Osteocyte (in vitro differentiated cells): ENCODE measurements at regions not wholly inside any gene's neighbourhood (a gene's known extent, or its start where the extent isn't known, plus 50 kb on each side); places are given as distances from the start of the nearest gene placed in this dataset.

ENCODE experiments used
- DNase-seq: peaks from one replicate; pipeline ENCODE4 v3.0.0; 2021; ENCODE audit warnings: mixed read lengths; ENCODE audit not compliant: unreplicated experiment; ENCODE audit errors: extremely low spot score
- H3K27ac Mint-ChIP-seq: one replicate; pipeline ENCODE4 v1.8.0; 2021; ENCODE audit warnings: mild to moderate bottlenecking, mixed read lengths; ENCODE audit not compliant: unreplicated experiment
- H3K27me3 Mint-ChIP-seq: one replicate; pipeline ENCODE4 v1.8.0; 2021; ENCODE audit warnings: mixed read lengths; ENCODE audit not compliant: unreplicated experiment
- H3K36me3 Mint-ChIP-seq: one replicate; pipeline ENCODE4 v1.8.0; 2021; ENCODE audit warnings: mixed read lengths; ENCODE audit not compliant: unreplicated experiment
- H3K4me1 Mint-ChIP-seq: one replicate; pipeline ENCODE4 v1.8.0; 2021; ENCODE audit warnings: mixed read lengths; ENCODE audit not compliant: unreplicated experiment
- H3K4me3 Mint-ChIP-seq: one replicate; pipeline ENCODE4 v1.8.0; 2021; ENCODE audit warnings: mild to moderate bottlenecking, moderate library complexity, mixed read lengths; ENCODE audit not compliant: unreplicated experiment
- H3K9me3 Mint-ChIP-seq: one replicate; pipeline ENCODE4 v1.8.0; 2021; ENCODE audit warnings: mixed read lengths; ENCODE audit not compliant: unreplicated experiment
- TF ChIP-seq, protein P1 (sequence below): fragments of 200-600 bp; sonication (generic); IDR thresholded peaks from 2 replicates; pipeline ENCODE4 v1.5.0; 2021; ENCODE audit warnings: antibody characterized with exemption, mild to moderate bottlenecking, moderate library complexity

DNA sequence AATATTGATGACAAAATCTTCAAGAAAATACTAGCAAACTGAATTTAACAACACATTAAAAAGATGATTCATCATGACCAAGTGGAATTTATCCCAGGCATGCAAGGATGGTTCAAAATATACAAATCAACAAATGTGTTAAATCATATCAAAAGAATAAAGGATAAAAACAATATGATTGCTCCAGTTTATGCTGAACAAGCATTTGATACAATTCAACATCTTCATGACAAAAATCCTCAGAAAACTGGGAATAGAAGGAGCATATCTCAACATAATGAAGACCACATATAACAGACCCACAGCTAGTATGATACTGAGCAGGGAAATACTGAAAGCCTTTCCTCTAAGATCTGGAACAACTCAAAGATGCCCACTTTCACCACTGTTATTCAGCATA, 352.3 kb downstream of the PYDC2 start:
- Mint-ChIP-seq H3K36me3 (no peaks in the 10 kb centered on the region), H3K27ac (no peak overlapping the region), H3K9me3 (peaks cover 39% of the 10 kb centered on the region), H3K4me1 (no peaks in the 10 kb centered on the region), H3K27me3 (no peaks in the 10 kb centered on the region), H3K4me3 (no peak overlapping the region)
- TF ChIP-seq, protein P1, sequence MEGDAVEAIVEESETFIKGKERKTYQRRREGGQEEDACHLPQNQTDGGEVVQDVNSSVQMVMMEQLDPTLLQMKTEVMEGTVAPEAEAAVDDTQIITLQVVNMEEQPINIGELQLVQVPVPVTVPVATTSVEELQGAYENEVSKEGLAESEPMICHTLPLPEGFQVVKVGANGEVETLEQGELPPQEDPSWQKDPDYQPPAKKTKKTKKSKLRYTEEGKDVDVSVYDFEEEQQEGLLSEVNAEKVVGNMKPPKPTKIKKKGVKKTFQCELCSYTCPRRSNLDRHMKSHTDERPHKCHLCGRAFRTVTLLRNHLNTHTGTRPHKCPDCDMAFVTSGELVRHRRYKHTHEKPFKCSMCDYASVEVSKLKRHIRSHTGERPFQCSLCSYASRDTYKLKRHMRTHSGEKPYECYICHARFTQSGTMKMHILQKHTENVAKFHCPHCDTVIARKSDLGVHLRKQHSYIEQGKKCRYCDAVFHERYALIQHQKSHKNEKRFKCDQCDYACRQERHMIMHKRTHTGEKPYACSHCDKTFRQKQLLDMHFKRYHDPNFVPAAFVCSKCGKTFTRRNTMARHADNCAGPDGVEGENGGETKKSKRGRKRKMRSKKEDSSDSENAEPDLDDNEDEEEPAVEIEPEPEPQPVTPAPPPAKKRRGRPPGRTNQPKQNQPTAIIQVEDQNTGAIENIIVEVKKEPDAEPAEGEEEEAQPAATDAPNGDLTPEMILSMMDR: no peak
- no peak for DNase-seq

DNA sequence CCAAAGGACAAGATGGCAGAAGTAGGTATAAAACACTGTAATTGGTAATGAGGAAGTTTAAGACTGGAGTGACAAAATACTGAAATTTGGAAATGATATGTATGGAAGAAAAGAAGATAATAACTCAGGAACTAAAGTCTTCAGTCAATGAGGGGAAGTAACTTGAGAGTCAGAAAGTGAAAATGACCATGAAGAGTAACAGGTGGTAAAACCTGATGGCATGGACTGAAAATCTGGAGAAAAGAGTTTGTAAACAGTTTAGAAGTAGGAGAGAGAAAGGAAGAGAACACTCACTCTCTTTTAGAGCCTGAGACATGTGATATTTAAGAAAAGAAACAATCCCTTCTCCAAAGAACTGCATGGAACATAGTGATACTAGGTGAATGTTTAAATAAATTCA, 387.9 kb downstream of the PYDC2 start:
- TF ChIP-seq, protein P1: no peak
- Mint-ChIP-seq H3K4me3 (no peak overlapping the region), H3K36me3 (no peaks in the 10 kb centered on the region), H3K27ac (no peak overlapping the region), H3K27me3 (no peaks in the 10 kb centered on the region), H3K9me3 (no peaks in the 10 kb centered on the region), H3K4me1 (no peaks in the 10 kb centered on the region)
- no peak for DNase-seq

DNA sequence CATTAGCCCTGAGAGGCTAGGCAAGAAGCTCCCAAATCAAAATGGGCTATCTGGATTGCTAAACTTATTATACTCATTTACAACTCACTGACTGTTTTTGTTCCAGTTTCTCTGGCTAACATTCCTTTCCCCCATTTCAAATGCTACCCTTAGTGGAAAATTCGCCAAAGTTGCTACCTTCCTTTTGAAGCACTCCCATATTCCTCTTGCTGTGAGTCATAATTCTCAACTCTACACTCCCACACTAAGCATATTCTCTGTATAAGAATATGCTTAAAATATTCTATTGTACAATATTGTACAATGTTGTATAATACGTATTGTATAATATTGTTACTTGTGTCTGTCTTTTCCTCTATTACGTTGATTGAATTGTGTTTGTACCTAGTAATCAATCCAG, 398.6 kb downstream of the PYDC2 start:
- TF ChIP-seq, protein P1: no peak
- DNase-seq: no peak
- Mint-ChIP-seq H3K4me1 (no peaks in the 10 kb centered on the region), H3K27ac (no peak overlapping the region), H3K4me3 (no peak overlapping the region), H3K27me3 (no peaks in the 10 kb centered on the region), H3K36me3 (no peaks in the 10 kb centered on the region), H3K9me3 (peaks cover under 1% of the 10 kb centered on the region)

DNA sequence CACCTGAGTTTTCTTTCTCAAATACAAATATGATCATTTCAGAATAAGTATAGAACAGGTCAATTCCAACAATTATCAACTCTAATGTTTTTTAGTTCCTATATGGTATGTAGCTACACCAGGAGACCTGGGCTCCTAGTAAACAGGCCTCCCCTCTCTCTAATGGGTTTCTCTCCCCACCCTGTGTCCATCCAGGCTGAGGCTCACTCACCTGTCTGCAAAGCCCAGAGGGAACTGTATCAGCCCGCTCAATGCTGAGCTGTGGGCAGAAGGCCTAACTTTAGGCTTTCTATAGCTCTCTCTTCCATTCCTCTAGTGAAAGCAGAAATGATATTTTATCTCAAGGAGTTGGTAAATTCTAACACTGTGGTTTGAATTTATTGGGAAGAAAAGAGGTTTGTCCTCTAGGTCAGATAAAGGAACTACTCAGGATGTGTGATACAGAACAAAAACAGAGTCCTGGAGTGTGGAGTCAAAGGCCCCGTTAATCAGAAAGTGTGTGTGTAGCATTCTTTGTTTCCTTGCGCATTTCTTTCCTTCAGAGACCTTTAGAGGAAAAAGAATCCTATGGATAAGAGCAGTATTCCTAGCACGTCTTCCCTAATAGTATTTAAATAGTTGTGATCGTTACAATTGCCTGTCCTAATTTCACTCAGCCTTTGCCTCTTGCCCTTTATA, 408.9 kb downstream of the PYDC2 start:
- H3K4me1 Mint-ChIP-seq: no peaks in the 10 kb centered on the region
- DNase-seq: no peak
- H3K9me3 Mint-ChIP-seq: peaks cover 4% of the 10 kb centered on the region
- H3K27ac Mint-ChIP-seq: no peak overlapping the region
- H3K36me3 Mint-ChIP-seq: no peaks in the 10 kb centered on the region
- H3K4me3 Mint-ChIP-seq: no peak overlapping the region
- peaks cover 13% of the 10 kb centered on the region for H3K27me3 Mint-ChIP-seq
- TF ChIP-seq, protein P1: no peak

DNA sequence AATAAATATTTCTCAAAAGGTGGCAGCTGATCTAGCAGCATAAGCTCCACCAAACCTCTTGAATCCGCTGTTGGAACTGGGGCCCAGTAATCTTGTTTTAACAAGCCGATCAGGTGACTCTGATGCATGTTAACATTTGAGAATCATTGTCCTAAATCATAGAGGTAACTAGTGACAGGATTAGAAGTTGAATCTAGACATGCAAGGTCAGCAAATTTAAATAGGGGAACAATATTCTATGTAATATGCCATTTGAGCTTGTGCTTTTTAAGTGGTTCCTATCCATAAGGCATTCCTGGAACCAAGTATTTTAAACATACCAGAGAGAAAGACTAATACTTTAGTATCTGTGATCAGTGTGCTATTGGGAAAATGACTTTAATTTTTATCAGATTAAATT, 412.8 kb downstream of the PYDC2 start:
- no peaks in the 10 kb centered on the region for H3K4me1 Mint-ChIP-seq
- no peaks in the 10 kb centered on the region for H3K36me3 Mint-ChIP-seq
- peaks cover 13% of the 10 kb centered on the region for H3K27me3 Mint-ChIP-seq
- TF ChIP-seq, protein P1: no peak
- H3K9me3 Mint-ChIP-seq: no peaks in the 10 kb centered on the region
- no peak overlapping the region for H3K27ac Mint-ChIP-seq
- no peak for DNase-seq
- no peak overlapping the region for H3K4me3 Mint-ChIP-seq
